ENCODE measurements at regions not wholly inside any gene's neighbourhood (a gene's known extent, or its start where the extent isn't known, plus 50 kb on each side); places are given as distances from the start of the nearest gene placed in this dataset.

DNA sequence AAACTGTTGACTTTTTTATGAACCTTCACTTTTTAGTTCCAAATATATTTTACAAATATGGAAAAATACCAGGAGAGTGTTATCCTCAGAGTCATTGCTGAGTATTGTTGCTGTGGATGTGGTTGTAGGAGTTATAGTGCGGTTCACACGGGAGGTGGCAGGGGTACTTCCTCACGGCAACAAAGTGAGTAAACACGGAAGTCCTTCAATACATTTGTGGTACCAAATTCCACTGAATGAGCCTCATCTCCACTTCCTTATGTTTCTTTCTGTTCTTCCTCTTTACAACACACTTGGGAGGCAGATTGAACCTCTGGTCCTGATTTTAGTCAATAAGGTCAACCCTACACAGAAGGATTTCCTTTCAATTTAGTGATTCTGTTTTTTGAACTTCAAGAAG is 371.8 kb downstream of the BTBD3 start:
- no peak for DNase-seq (ENCODE audit: extremely low spot score, unreplicated experiment)
- Mint-ChIP-seq H3K4me3 (no peak overlapping the region), H3K4me1 (ENCODE audit: unreplicated experiment) (no peaks in the 10 kb centered on the region), H3K27ac (no peak overlapping the region), H3K27me3 (no peaks in the 10 kb centered on the region), H3K9me3 (peaks cover 10% of the 10 kb centered on the region), H3K36me3 (peaks cover 3% of the 10 kb centered on the region)
- no peak for TF ChIP-seq CTCF (conservative IDR thresholded peaks at IDR 0.05)

GRCh38 chr20:12291386-12291785 is 373.7 kb downstream of the BTBD3 start:
- no peaks in the 10 kb centered on the region for H3K27me3 Mint-ChIP-seq
- TF ChIP-seq CTCF (conservative IDR thresholded peaks at IDR 0.05) = no peak

GRCh38 chr20:12293900-12294299 is 376.2 kb downstream of the BTBD3 start:
- H3K27me3 Mint-ChIP-seq = no peaks in the 10 kb centered on the region
- no peak overlapping the region for H3K27ac Mint-ChIP-seq
- peaks cover 4% of the 10 kb centered on the region for H3K9me3 Mint-ChIP-seq
- H3K4me3 Mint-ChIP-seq = no peak overlapping the region
- H3K4me1 Mint-ChIP-seq (ENCODE audit: unreplicated experiment) = no peaks in the 10 kb centered on the region
- no peak for DNase-seq (ENCODE audit: extremely low spot score, unreplicated experiment)
- H3K36me3 Mint-ChIP-seq = peaks cover 2% of the 10 kb centered on the region
- TF ChIP-seq CTCF (conservative IDR thresholded peaks at IDR 0.05) = no peak

More at GRCh38 chr20:12291386-12291785, 373.7 kb downstream of the BTBD3 start:
- DNase-seq (ENCODE audit: extremely low spot score, unreplicated experiment) = no peak
- no peak overlapping the region for H3K4me3 Mint-ChIP-seq
- H3K36me3 Mint-ChIP-seq = peaks cover 3% of the 10 kb centered on the region
- H3K9me3 Mint-ChIP-seq = peaks cover 10% of the 10 kb centered on the region
- no peaks in the 10 kb centered on the region for H3K4me1 Mint-ChIP-seq (ENCODE audit: unreplicated experiment)
- no peak overlapping the region for H3K27ac Mint-ChIP-seq

GRCh38 chr20:12294678-12295077 is 377.0 kb downstream of the BTBD3 start:
- Mint-ChIP-seq H3K27ac (peak overlapping the region; percentile 52), H3K9me3 (no peaks in the 10 kb centered on the region), H3K27me3 (no peaks in the 10 kb centered on the region), H3K4me1 (ENCODE audit: unreplicated experiment) (no peaks in the 10 kb centered on the region), H3K36me3 (no peaks in the 10 kb centered on the region), H3K4me3 (peak overlapping the region; percentile 34)
- no peak for DNase-seq (ENCODE audit: extremely low spot score, unreplicated experiment)
- no peak for TF ChIP-seq CTCF (conservative IDR thresholded peaks at IDR 0.05)

DNA sequence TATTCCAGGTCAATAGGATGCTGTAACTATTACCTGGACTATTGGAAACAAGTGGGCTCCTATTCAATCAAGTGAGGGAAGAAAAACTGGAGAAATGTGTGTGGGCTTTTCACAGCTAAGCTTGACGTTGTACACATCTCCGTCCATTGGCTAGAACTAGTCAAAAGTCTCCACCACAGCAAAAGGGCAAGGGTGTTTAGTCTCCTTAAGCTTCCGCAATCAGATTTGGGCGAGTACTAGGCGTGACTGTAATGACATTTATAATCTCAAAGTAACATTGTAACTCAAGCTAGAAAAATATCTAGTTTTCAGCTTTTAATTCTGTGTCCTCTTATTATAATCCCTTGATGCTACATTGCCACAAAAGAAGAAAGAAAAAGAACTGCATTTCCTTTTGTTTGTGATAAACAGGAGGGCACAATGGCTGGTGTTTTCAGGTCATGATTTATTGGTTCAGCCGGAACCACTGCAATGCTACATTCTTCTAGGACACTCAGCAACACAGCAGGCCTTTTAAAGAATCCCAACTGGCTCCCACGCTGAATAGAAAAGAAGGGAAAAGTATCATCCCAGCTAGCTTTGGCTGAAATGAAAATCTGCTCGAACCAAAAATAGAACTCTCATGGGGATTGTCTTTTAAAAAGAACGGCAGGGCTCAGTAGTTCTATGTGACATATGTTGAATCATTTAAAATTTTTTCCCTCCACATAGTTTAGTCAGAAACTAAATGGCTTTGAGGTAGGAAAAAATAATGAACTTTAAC is 387.7 kb downstream of the BTBD3 start:
- Mint-ChIP-seq H3K4me3 (no peak overlapping the region), H3K4me1 (ENCODE audit: unreplicated experiment) (peaks cover 13% of the 10 kb centered on the region), H3K27me3 (no peaks in the 10 kb centered on the region), H3K36me3 (no peaks in the 10 kb centered on the region), H3K27ac (peak overlapping the region; percentile 27), H3K9me3 (no peaks in the 10 kb centered on the region)
- DNase-seq (ENCODE audit: extremely low spot score, unreplicated experiment) = no peak
- TF ChIP-seq CTCF (conservative IDR thresholded peaks at IDR 0.05) = no peak

Data from type B pancreatic cell (in vitro differentiated cells).